Cardiac fibroblast (primary cell): ENCODE measurements at regions not wholly inside any gene's neighbourhood (a gene's known extent, or its start where the extent isn't known, plus 50 kb on each side); places are given as distances from the start of the nearest gene placed in this dataset.

Experiments
- DNase-seq, 2 donors: peaks; one replicate each; pipeline versions ENCODE4 v3.0.0 to v3.0.0-alpha.2; 2010; ENCODE audit warnings: low read depth in 2 of 2
- H3K4me3 ChIP-seq, 2 donors: replicated peaks in 1 of 2; 1 replicate in 1 of 2; 2 replicates in 1 of 2; pipeline ENCODE4 v1.5.1; 2011; ENCODE audit warnings: low read depth in 2 of 2, low read length in 2 of 2, mild to moderate bottlenecking in 2 of 2, moderate library complexity in 1 of 2
- TF ChIP-seq, protein P1 (sequence below): IDR thresholded peaks from one replicate; pipeline ENCODE4 v1.5.1; 2011; ENCODE audit warnings: low read depth, mild to moderate bottlenecking, low read length, inconsistent platforms

DNA sequence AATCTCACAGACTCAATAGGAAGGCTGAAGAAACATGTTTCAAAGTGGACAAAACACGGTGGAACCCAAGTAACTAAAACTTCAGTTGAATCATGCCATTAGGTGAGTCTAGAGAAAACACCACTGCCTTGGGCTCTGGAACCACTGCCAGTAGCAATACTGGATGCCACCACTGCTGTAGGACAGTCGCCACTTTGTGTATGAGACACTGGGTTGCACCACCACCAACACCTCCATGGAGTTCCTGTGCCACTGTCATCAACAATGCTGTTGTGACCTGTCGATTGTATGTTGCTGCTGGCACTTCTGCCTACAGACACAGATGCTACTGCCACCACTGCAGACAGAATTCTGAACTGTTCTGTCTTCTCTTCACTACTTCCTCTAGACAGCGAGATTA, 686.7 kb downstream of the METTL4 start:
- no peak for DNase-seq
- TF ChIP-seq, protein P1, sequence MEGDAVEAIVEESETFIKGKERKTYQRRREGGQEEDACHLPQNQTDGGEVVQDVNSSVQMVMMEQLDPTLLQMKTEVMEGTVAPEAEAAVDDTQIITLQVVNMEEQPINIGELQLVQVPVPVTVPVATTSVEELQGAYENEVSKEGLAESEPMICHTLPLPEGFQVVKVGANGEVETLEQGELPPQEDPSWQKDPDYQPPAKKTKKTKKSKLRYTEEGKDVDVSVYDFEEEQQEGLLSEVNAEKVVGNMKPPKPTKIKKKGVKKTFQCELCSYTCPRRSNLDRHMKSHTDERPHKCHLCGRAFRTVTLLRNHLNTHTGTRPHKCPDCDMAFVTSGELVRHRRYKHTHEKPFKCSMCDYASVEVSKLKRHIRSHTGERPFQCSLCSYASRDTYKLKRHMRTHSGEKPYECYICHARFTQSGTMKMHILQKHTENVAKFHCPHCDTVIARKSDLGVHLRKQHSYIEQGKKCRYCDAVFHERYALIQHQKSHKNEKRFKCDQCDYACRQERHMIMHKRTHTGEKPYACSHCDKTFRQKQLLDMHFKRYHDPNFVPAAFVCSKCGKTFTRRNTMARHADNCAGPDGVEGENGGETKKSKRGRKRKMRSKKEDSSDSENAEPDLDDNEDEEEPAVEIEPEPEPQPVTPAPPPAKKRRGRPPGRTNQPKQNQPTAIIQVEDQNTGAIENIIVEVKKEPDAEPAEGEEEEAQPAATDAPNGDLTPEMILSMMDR = no peak
- H3K4me3 ChIP-seq = no peak overlapping the region

DNA sequence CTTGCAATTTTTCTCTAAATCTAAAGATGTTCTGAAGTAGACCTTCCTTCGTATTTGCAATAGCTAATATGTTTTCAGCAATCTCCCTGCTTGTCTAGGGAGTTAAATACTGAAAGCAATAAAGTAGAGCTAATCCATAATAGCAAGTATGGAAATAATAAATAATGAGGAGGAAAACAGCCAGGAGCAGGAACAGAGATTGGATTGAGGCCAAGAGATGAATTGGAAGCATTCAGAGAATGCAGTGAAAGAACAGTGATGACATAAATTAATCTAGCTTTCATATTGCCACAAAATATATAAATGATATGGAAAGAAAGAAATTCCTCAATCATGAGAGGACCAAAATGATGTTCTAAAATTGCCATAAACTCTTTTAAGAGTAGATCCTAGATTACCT, 679.7 kb downstream of the METTL4 start:
- TF ChIP-seq, protein P1 = no peak
- DNase-seq = no peak
- no peak overlapping the region for H3K4me3 ChIP-seq

DNA sequence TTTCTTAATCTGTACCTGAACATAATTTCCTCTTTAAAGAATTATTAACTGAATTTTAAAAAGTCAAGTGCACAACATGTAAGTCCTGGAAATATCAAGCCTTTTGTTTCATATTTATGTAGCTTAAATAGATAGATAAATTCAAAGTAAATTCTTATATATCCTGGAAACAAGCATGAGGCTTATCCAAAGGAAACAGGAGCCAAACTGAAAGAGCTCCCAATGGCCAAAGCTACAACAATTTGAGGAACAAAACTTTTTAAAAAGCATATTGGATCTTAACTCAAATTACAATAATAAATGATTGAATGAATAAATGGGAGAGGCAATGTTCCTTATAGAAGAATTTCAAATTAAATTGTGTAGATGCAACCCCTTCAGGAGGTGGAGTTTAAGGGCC, 679.1 kb downstream of the METTL4 start:
- TF ChIP-seq, protein P1 = no peak

DNA sequence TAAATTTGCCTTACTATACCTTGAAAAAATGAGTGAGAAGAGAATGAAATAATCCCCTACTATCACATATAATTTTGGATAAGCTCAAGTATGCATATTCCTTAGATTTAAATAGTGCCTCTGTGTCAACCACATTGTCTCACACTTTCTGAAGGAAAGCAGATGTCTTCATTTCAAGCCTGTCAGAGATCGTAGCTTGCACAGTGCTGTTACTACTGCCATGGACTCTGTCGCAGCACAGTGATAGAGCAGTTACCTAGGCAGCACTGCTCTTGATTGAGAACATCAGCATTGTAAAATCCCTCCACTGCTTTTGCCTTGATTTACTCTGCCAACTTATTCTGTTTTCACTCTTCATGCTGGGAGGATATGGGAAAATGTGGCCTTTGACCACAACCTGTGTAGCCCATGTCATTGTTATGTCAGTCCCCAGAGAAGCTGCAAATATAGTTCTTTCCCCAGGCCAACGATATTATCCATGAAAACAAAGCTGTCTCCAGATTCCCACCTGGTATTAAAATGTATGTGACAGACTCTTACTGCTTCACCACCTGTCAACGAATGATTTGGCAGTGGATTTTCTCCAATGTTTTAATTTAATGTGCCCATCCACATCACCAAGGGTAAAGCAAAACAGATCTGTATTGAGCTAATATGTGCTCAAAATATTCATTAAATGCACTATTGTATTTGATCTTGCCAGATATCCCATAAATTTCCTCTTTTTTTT, 675.7 kb downstream of the METTL4 start:
- no peak overlapping the region for H3K4me3 ChIP-seq
- DNase-seq = no peak
- TF ChIP-seq, protein P1 = no peak

More for the DNA sequence above, 679.1 kb downstream of the METTL4 start:
- H3K4me3 ChIP-seq = no peak overlapping the region
- no peak for DNase-seq

DNA sequence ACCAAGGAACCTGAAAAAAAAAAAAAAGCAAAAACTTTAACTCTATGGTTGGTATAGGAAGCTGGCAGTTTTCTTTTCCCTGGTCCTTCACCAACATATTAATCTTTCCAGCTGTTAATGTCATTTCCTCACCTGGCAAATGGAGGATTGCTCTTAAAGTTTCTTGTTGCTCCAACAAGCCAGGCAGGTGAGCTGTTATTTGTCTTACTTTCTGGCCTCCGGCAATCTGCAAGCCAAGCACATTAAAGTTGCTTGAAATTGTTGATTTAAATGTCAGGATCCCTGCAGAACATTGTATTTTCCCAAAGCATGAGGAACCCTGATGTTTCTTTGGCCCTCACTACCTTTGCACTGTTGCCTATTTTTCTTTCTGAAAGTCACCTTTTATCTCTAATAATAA, 664.9 kb downstream of the METTL4 start:
- no peak for DNase-seq
- TF ChIP-seq, protein P1 = no peak
- H3K4me3 ChIP-seq = no peak overlapping the region

DNA sequence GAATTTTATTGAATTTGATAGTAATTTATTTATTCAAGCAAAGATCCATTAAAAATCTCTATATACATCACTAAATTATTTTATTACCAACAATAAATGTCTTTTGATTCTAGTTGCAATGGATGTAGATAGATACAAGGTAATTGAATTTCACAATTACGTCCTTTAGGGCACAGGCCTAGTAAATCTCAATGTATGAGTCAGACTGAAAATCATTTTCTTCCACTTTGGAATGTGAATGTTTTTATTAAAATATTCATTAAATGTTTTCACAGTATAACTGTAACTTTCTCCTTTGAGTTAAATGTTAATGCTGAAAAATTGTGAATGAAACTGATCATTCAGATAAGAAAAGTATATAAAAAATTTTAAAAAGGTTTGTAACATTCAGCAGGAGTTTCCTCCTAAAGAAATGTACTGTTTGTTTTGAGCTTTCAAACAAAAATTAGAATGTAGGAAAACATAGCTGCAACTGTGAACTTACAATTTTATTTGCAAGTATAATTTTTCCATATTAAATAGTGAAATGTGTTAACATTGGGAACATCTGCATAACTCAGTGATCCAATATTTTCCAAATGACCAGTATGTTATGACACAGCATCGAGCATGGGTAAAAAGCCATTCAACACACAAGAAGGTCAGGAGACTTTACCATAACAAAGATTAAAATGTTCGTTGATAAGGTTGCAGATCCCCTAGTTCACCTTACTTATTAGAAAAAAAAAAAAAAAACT, 663.7 kb downstream of the METTL4 start:
- TF ChIP-seq, protein P1 = no peak
- H3K4me3 ChIP-seq = no peak overlapping the region
- DNase-seq = no peak

DNA sequence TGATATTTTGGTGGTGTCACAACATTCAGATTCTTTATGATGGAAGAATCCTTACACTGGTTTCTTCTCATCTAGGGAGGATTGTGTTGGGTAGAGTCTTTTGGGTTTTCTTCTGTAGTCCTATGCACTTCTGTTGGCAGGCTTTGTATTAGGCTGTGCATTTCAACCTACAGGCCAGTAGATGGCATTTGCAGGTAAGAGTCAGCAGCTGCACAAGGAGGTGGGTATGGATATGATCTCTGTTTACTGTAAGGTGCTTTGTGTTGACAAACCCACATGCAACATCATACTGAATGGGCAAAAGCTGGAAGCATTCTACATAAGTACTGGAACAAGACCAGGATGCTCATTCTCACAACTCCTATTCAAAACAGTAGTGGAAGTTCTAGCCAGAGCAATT, 656.8 kb downstream of the METTL4 start:
- DNase-seq = peak; percentile 6 to 16
- TF ChIP-seq, protein P1 = peak; percentile 19
- H3K4me3 ChIP-seq = no peak overlapping the region
